PFSK-1 (cell line): ENCODE measurements at regions not wholly inside any gene's neighbourhood (a gene's known extent, or its start where the extent isn't known, plus 50 kb on each side); places are given as distances from the start of the nearest gene placed in this dataset.

Source experiments
- FOXP2 ChIP-seq: optimal IDR thresholded peaks from 2 replicates; pipeline ENCODE3; 2011; ENCODE audit warnings: borderline replicate concordance, control low read depth, inconsistent platforms; ENCODE audit not compliant: insufficient read depth; ENCODE audit errors: extremely low read length, extremely low read depth
- POLR2AphosphoS5 ChIP-seq: IDR thresholded peaks from 2 replicates; pipeline ENCODE4 v1.6.1; 2012; ENCODE audit warnings: low read depth, mild to moderate bottlenecking, control low read depth, low read length, moderate library complexity
- SIN3A ChIP-seq: IDR thresholded peaks from 2 replicates; pipeline ENCODE4 v1.6.1; 2012; ENCODE audit warnings: mild to moderate bottlenecking, low read length, moderate library complexity, borderline replicate concordance; ENCODE audit not compliant: insufficient read depth
- TAF1 ChIP-seq: IDR thresholded peaks from 2 replicates; pipeline ENCODE4 v1.6.1; 2012; ENCODE audit warnings: low read length, control low read depth, borderline replicate concordance; ENCODE audit not compliant: insufficient read depth
- TF ChIP-seq, protein P1 (sequence below), 2 experiments: IDR thresholded peaks; 2 replicates each; pipeline versions ENCODE4 v1.6.1 to v1.8.0; 2011 to 2012; ENCODE audit warnings: low read depth in 2 of 2, low read length in 2 of 2, control low read depth in 1 of 2, inconsistent platforms in 1 of 2, mild to moderate bottlenecking in 1 of 2, moderate library complexity in 1 of 2; ENCODE audit not compliant: insufficient read depth in 1 of 2

DNA sequence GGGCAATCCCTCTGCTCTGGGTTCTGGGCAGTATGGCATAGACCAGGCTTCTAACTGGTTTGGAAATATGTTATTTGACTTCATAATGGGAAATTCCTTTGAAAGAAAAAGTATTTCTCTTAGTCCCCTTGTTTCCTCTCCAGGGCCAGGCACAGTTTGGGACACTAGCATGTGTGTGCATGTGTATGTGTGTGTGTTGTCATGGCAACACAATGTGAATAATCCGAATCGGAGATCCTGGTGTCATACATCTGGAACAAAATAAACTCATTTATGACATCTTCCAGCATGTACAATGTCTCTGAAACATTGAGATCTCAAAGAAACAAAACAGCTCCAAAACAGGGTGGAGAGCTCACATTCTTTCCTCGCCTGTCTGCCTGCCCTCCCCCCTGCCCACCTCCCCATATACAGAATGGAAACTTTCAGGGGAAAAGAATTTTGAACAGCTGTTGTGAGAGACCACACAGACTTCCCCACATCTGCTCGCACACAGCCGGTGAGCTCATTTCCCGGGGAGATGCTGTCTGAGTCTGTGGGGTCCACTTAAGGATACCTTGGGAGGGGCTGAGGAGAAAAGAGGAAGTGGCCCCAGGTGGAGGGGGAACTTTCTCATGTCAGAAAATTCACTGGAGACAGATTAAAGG is 55.5 kb upstream of the PARP11 start:
- TF ChIP-seq, protein P1, sequence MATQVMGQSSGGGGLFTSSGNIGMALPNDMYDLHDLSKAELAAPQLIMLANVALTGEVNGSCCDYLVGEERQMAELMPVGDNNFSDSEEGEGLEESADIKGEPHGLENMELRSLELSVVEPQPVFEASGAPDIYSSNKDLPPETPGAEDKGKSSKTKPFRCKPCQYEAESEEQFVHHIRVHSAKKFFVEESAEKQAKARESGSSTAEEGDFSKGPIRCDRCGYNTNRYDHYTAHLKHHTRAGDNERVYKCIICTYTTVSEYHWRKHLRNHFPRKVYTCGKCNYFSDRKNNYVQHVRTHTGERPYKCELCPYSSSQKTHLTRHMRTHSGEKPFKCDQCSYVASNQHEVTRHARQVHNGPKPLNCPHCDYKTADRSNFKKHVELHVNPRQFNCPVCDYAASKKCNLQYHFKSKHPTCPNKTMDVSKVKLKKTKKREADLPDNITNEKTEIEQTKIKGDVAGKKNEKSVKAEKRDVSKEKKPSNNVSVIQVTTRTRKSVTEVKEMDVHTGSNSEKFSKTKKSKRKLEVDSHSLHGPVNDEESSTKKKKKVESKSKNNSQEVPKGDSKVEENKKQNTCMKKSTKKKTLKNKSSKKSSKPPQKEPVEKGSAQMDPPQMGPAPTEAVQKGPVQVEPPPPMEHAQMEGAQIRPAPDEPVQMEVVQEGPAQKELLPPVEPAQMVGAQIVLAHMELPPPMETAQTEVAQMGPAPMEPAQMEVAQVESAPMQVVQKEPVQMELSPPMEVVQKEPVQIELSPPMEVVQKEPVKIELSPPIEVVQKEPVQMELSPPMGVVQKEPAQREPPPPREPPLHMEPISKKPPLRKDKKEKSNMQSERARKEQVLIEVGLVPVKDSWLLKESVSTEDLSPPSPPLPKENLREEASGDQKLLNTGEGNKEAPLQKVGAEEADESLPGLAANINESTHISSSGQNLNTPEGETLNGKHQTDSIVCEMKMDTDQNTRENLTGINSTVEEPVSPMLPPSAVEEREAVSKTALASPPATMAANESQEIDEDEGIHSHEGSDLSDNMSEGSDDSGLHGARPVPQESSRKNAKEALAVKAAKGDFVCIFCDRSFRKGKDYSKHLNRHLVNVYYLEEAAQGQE (IDR thresholded peaks at IDR 0.05; ENCODE audit: insufficient read depth in 1 of 2, low read depth in 2 of 2, low read length in 2 of 2) = no peak
- no peak for TF ChIP-seq POLR2AphosphoS5
- no peak for TF ChIP-seq TAF1
- TF ChIP-seq FOXP2 = no peak
- TF ChIP-seq SIN3A = no peak
